Fibroblast of pulmonary artery (primary cell): ENCODE measurements at regions not wholly inside any gene's neighbourhood (a gene's known extent, or its start where the extent isn't known, plus 50 kb on each side); places are given as distances from the start of the nearest gene placed in this dataset.
A peak's percentile ranks its signal among the peaks of the same experiment; 100 is the strongest.

Source experiments
- DNase-seq: peaks from one replicate; pipeline ENCODE4 v3.0.0-alpha.2; 2010; ENCODE audit warnings: low read depth
- H3K4me3 ChIP-seq: replicated peaks from 2 replicates; pipeline ENCODE4 v1.5.1; 2011; ENCODE audit warnings: low read depth, mild to moderate bottlenecking, control low read depth, low read length, moderate library complexity
- TF ChIP-seq, protein P1 (sequence below): IDR thresholded peaks from 2 replicates; pipeline ENCODE4 v1.5.1; 2011; ENCODE audit warnings: mild to moderate bottlenecking, control low read depth, low read length, inconsistent platforms; ENCODE audit errors: missing control alignments

- H3K4me3 ChIP-seq, result no peak overlapping the region
- no peak for DNase-seq
- TF ChIP-seq, protein P1, sequence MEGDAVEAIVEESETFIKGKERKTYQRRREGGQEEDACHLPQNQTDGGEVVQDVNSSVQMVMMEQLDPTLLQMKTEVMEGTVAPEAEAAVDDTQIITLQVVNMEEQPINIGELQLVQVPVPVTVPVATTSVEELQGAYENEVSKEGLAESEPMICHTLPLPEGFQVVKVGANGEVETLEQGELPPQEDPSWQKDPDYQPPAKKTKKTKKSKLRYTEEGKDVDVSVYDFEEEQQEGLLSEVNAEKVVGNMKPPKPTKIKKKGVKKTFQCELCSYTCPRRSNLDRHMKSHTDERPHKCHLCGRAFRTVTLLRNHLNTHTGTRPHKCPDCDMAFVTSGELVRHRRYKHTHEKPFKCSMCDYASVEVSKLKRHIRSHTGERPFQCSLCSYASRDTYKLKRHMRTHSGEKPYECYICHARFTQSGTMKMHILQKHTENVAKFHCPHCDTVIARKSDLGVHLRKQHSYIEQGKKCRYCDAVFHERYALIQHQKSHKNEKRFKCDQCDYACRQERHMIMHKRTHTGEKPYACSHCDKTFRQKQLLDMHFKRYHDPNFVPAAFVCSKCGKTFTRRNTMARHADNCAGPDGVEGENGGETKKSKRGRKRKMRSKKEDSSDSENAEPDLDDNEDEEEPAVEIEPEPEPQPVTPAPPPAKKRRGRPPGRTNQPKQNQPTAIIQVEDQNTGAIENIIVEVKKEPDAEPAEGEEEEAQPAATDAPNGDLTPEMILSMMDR, result no peak
Observed at GRCh38 chr4:14392378-14392777, 609.9 kb upstream of the CPEB2 start.

GRCh38 chr4:14396183-14396582, 606.1 kb upstream of the CPEB2 start:
- no peak for DNase-seq
- TF ChIP-seq, protein P1, result no peak
- no peak overlapping the region for H3K4me3 ChIP-seq

DNA sequence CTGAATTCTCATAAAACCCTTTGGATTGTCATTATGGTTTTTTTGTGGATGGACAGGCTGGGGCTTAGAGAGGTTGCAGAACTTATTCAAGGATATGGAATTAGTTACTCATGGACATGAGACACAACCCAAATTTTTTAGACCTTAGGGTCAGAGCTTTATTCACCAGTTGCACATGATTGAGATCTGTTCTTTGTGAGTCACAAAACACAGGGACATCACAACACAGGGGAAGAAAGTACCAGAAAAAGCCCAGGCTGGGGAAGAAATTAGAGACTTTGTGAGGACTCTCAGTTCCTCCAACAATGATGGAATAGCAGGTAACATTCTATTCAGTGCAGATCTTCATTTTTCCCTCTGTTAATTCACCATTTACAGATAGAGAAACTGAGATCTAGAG, 602.4 kb upstream of the CPEB2 start:
- TF ChIP-seq, protein P1, result no peak
- H3K4me3 ChIP-seq, result no peak overlapping the region
- no peak for DNase-seq

GRCh38 chr4:14400307-14400706, 602.0 kb upstream of the CPEB2 start:
- no peak overlapping the region for H3K4me3 ChIP-seq
- TF ChIP-seq, protein P1, result no peak

DNA sequence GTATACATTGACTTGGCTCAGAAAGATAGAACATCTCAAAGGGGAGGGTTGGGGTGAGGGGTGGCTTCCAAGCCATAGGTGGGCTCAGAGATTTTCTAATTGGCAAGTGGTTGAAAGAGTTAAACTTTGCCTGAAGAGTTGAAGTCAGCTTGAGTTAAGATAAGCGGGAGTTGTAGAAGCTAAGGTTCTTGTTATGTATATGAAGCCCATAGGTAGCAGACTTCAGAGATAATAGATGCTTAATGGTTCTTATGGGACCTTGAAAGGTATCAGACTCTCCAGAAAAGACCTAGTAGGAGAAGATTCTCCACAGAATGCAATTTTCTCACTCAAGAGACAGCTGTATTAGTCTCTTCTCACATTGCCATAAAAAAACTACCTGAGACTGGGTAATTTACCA, 599.1 kb upstream of the CPEB2 start:
- no peak for DNase-seq
- no peak overlapping the region for H3K4me3 ChIP-seq
- TF ChIP-seq, protein P1, result no peak

More at GRCh38 chr4:14400307-14400706, 602.0 kb upstream of the CPEB2 start:
- DNase-seq, result no peak

DNA sequence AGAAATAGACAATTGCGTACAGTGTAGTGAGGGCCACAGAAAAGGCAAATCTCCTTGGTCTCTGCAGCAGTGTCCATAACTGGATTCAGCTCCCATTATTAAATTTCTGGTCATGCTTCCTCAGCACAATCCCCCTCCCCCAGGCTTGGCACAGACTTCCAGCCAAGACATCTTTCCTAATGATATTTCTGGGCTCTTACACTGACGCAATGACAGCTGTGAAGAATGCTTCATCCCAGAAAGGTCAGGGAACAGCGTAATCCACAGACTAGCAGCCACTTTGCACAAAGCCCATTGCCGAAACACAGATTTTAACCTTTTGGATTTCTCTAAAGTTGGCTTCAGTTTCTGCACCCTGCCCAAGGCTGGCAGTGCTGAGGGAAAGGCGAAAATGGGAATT, 597.6 kb upstream of the CPEB2 start:
- TF ChIP-seq, protein P1, result no peak
- peak; percentile 51 for DNase-seq
- H3K4me3 ChIP-seq, result no peak overlapping the region

- DNase-seq, result no peak
- H3K4me3 ChIP-seq, result no peak overlapping the region
- TF ChIP-seq, protein P1, result no peak
Observed at GRCh38 chr4:14410516-14410915, 591.8 kb upstream of the CPEB2 start.
